GM18517 (cell line): ENCODE measurements at regions not wholly inside any gene's neighbourhood (a gene's known extent, or its start where the extent isn't known, plus 50 kb on each side); places are given as distances from the start of the nearest gene placed in this dataset.
"Not testable (repeated sequence)": the region's sequence is repeated elsewhere in the genome, so short reads cannot be mapped to it uniquely, and the experiment has no call there.

Experiments
- ATAC-seq: cut with Tn5 transposase; IDR thresholded peaks from one replicate; pipeline ENCODE4 v1.9.1; 2021; ENCODE audit warnings: mild to moderate bottlenecking, moderate library complexity; ENCODE audit not compliant: unreplicated experiment

DNA sequence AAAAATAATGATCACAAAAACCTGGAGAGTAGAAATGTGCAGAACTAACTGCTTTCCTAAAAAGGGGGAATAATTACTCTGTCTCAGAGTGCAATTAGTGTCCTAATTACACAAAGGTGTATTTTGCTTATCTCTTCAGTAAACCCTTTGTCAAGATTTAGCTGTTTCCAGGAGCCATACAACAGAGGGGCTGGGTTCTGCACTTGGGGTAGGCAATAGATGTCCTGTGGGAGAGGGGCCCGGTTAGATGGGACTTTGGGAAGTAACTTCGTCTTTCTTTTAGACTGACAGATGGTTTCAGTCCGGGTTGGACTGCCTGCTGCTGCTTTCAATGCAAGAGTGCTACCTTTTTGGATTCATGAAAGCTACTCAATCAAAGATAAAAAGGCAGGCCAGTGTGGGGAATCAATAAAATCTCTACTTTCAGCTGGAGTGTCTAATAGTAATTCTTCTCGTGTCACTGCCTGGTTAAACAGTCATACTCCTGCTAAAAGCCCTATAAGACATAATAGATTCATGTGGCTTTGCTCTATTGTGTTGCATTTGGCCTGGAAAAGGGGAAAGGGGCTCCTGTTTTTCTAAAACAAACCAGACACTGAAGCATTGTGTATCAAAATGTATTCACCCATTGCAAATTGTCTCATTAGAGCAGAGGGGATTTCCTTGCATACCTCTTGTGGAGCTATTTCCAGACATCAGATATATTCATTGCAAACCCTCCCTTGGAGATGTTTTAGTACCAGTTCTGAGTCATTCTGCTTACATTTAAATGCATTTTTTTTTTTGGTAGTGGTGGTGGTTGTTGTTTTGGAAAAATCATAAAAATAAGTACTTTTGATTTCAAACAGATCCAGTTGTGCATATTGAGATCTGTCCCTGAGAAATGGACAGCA lies 83.3 kb upstream of the PCDH8 start:
- no peak for ATAC-seq

DNA sequence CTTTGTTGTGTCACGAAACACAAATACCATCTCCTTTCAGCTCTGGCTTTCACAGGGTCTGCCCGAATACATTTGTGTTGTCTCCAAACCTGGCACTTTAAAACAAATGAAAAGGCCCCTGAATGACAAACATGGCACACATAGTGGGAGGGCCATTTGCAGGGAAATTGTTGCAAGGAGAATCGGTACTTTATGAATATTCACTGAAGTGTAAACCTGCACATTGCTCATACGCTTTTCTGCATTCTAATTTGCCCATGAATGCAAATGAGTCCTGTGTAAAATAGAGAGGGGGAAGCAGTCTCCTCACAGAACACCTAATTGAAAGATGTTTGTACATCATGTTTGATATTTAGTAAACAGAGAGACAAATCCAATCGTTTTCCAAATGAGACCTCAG lies 82.7 kb upstream of the PCDH8 start:
- no peak for ATAC-seq

GRCh38 chr13:52929846-52930245 lies 81.4 kb upstream of the PCDH8 start:
- no peak for ATAC-seq

GRCh38 chr13:52926971-52927370 lies 78.5 kb upstream of the PCDH8 start:
- no peak for ATAC-seq

DNA sequence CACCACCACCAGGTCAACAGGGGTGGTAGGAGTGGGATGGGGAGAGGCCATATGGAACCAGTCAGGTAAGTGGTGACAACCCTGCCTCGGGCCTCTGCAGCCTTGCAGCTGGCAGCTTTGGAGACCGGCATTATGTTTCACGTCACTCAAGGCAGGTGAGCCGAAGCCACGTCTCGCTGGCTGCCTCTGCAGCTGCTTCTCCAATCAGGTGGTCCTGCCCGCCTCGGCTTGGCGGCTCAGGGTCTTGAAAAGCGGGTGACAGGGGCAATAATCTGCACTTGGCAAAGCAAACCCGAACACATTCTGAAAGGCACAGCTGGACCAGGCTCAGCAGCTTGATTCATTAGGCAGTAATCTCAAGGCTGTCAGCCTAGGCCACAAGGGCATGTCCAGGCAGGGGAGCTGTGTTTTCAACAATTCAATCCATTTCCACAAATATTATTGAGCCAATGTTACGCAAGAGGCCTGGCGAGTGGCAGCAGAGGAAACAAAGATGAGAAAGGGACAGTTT lies 77.4 kb upstream of the PCDH8 start:
- no peak for ATAC-seq

DNA sequence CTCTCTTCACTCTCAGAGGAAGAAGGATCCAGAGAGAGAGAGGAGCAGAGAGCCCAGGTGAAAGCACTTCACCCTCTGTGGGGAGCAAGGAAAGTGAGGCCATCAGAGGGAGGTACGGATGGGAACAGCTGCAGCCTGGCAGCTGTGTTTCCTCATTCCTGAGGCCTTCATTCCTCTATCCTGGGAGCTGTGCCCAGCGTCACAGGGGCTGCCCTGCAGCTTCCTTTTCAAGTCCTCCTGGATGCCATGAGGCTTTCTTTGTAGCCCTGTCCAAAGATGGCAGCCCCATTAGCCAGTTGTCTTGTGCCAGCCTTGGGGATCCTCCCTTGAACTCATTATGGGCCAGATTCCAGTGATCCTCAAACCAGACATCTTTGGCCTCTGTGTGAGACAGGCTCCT lies 76.8 kb upstream of the PCDH8 start:
- ATAC-seq: no peak

- ATAC-seq: no peak
These were observed 76.1 kb upstream of the PCDH8 start for GRCh38 chr13:52924289-52925148.

DNA sequence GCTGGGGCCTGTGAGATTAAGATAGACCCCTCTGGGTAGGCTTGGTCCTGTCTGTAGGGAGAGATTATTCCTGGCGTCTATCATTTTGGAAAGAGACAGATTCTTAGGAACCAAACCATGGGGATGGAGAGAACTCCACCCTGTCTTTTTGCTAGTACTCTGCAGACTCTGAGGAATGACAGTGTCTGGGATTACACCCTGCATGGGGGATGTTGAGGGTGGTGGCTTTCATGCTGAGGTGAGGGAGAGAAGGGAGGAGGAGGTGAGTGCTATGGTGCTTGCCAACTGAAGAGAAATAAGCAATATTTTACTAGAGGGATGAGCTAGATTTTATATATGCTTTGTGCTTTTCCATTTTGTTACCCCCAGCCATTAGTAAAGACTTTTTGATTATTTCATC lies 74.5 kb upstream of the PCDH8 start:
- no peak for ATAC-seq

GRCh38 chr13:52921194-52921593 lies 72.8 kb upstream of the PCDH8 start:
- peak; percentile 100 for ATAC-seq

DNA sequence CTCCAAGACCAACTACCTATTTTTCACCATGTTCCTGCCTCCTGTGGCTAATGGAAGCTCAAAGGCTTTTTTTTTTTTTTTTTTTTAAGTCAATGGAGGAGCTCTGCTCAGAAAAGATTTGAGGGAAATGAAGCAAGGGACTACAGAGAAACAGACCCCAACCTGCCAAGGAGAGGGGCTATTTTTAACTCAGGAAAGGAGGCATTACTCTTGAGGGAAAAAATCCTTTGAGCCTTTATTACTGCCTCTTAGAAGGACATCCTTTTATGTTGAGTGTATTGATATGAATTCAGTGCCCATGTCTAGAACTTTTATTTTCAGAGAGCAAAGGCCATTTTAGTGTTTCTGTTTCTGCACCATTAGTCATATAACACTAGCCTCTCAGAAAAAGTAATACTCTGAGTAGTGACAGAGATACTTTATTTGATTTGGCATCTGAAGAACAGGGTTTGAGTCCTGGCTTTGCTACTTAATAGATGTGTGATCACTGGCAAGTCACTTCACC lies 68.1 kb upstream of the PCDH8 start:
- ATAC-seq: no peak

GRCh38 chr13:52911340-52911739 lies 62.9 kb upstream of the PCDH8 start:
- no peak for ATAC-seq

- ATAC-seq: not testable (repeated sequence)
These were observed 61.9 kb upstream of the PCDH8 start for GRCh38 chr13:52910318-52910717.

DNA sequence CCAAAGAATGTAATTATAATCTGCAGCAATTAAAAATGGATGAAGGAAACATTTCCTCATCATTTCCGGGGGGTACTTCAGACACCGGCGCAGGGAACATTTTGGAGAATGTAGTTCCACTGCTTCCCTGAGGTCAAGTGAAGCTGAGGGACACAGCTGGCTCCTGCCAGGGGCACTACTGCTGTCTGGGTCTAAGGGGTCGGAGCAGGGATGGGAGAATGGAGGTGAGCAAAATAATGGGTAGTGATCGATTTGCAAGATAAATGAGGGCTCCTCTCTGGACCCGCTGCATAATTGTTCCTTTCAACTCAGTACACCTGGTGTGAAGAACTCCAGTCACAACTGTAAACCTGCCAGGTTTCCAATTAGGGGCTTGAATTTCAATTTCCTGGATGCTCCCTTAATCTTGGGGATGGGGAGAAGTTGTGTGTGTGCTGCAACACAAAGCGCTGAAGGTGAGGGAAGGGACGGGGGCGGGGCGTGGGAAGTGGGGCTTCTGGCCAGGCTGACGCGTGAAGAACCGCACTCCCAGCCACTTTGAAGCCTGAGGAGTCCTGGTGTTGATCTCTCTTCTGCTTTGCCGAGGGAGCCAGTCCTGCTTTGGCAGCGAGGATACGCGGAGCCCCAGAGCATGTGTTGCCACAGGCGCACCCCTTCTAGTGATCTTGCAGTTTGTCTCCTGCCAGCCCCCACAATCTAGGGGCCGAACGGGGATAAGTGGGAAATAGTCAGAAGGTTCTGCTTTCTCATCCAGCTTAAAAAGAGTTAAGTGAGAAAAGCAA lies 57.9 kb upstream of the PCDH8 start:
- ATAC-seq: no peak

DNA sequence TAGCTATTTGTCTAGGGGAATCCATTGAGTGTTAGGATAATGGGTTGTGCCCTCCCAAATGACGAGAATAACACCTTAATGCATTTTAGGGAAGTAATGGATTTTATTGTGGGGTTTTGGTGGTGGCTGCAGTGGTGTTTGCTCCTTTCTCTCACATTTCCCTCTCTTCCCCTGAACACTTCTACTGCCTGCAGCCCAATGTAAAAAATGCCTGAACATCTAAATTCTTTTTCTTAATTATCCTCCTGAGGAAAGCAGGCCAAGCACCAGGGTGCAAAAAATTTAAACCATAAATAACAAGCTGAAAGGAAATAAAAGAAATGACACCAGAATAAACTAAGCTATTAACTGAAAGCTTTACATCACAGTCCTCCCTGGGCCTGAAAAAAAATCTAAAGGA lies 57.3 kb upstream of the PCDH8 start:
- no peak for ATAC-seq

DNA sequence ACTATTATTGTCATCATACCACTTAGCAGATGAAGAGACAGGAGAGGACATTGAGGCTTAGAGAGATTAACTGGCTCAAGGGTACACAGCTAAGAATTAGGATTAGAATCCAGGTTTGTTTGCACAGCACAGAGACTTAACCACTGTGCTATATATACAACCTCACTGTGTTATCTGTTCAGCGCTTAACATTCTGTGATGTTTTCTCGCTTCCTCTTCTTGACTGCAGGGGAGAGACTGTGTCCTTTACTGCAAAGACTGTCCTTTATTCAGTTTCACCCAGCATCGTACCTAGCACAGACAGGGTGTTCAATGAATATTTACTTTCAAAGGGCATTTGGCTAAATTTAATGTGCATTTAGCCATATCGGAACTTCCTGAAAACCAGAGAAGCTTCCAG lies 54.9 kb upstream of the PCDH8 start:
- peak; percentile 99 for ATAC-seq

GRCh38 chr13:52899206-52899605 lies 50.8 kb upstream of the PCDH8 start:
- no peak for ATAC-seq
